K562 (cell line): ENCODE measurements at regions not wholly inside any gene's neighbourhood (a gene's known extent, or its start where the extent isn't known, plus 50 kb on each side); places are given as distances from the start of the nearest gene placed in this dataset.
A peak's percentile ranks its signal among the peaks of the same experiment; 100 is the strongest.

Experiments
- ATAC-seq: fragments of 200-7000 bp; cut with Tn5 transposase; 3 replicates; pipeline ENCODE4 v1.9.1; 2020; ENCODE audit warnings: moderate library complexity
- BruUV-seq: library from RNA; stranded (reverse); fragments of 400-500 nt; replicated peaks from 2 replicates; lab custom pipeline; 2021; lab: Mats Ljungman, UMichigan
- CTCF ChIA-PET: fragments of 300-600 bp; formaldehyde crosslinking; extraction: SDS; loops from one replicate; lab custom pipeline; 2021; ENCODE audit warnings: low intra/inter-chr PET ratio; lab: Yijun Ruan, JAX
- POLR2A ChIA-PET: fragments of 300-600, 350-650 bp; sonication (Branson Sonifier 250); formaldehyde crosslinking; extraction: SDS; loops from one replicate; lab custom pipeline; 2021; ENCODE audit warnings: antibody characterized with exemption, inconsistent platforms; lab: Yijun Ruan, JAX
- DNase-seq, 4 experiments: peaks; one replicate each; pipeline versions ENCODE4 v3.0.0 to v3.0.0-alpha.2; 2011 to 2018; ENCODE audit warnings: low spot score in 3 of 4, mixed read lengths in 3 of 4; ENCODE audit errors: extremely low read depth in 1 of 4
- FAIRE-seq: peaks from 2 replicates; lab custom pipeline; 2011; peaks lifted over from hg19 to GRCh38; lab: Jason Lieb, UNC
- H2AFZ ChIP-seq: 2 replicates; pipeline ENCODE4 v1.6.0; 2011; ENCODE audit warnings: low read depth, low read length, control low read depth, inconsistent platforms
- H3K27ac ChIP-seq: fragments of 200-600 bp; 3 replicates; pipeline ENCODE4 v1.8.0; 2011; ENCODE audit warnings: low read depth, mild to moderate bottlenecking, control low read depth, inconsistent platforms, low read length, moderate library complexity, mixed read lengths; ENCODE audit errors: extremely low read depth
- H3K27me3 ChIP-seq, 2 experiments: fragments of 300-600 bp in 1 of 2; 2 replicates in 1 of 2; 3 replicates in 1 of 2; pipeline versions ENCODE4 v1.6.0 to v1.8.0; 2011; ENCODE audit warnings: inconsistent platforms in 2 of 2, low read length in 2 of 2, mild to moderate bottlenecking in 1 of 2, mixed read lengths in 1 of 2, moderate library complexity in 1 of 2; ENCODE audit not compliant: control insufficient read depth in 2 of 2, insufficient read depth in 2 of 2
- H3K36me3 ChIP-seq: fragments of 300-600 bp; 3 replicates; pipeline ENCODE4 v1.8.0; 2011; ENCODE audit warnings: mild to moderate bottlenecking, low read length, inconsistent platforms; ENCODE audit not compliant: control insufficient read depth, insufficient read depth
- H3K4me1 ChIP-seq, 2 experiments: fragments of 200-600 bp in 1 of 2; replicated peaks in 1 of 2; 2 replicates in 1 of 2; 3 replicates in 1 of 2; pipeline versions ENCODE4 v1.5.1 to v1.8.0; 2011; ENCODE audit warnings: inconsistent platforms in 2 of 2, low read length in 2 of 2, mild to moderate bottlenecking in 1 of 2, mixed read lengths in 1 of 2, moderate library complexity in 1 of 2; ENCODE audit not compliant: control insufficient read depth in 2 of 2, insufficient read depth in 2 of 2
- H3K4me2 ChIP-seq: 2 replicates; pipeline ENCODE4 v1.6.1; 2011; ENCODE audit warnings: low read length, control low read depth, inconsistent platforms, mixed read lengths; ENCODE audit not compliant: insufficient read depth
- H3K4me3 ChIP-seq: fragments of 200-600 bp; sonication (generic), shearing (Covaris generic); 2 replicates; pipeline ENCODE4 v1.5.1; 2016; ENCODE audit warnings: control low read depth, inconsistent platforms
- H3K79me2 ChIP-seq: fragments of 200-600 bp; 3 replicates; pipeline ENCODE4 v1.8.0; 2011; ENCODE audit warnings: low read length, inconsistent platforms; ENCODE audit not compliant: control insufficient read depth, insufficient read depth
- H3K9ac ChIP-seq, 2 experiments: 2 replicates each; pipeline versions ENCODE4 v1.6.0 to v1.6.1; 2011; ENCODE audit warnings: low read depth in 2 of 2, low read length in 2 of 2, control low read depth in 1 of 2, inconsistent platforms in 1 of 2, mild to moderate bottlenecking in 1 of 2, mixed read lengths in 1 of 2; ENCODE audit not compliant: insufficient read depth in 1 of 2
- H3K9me1 ChIP-seq: one replicate; pipeline ENCODE4 v1.6.0; 2011; ENCODE audit warnings: inconsistent platforms, mild to moderate bottlenecking, low read length, moderate library complexity; ENCODE audit not compliant: control insufficient read depth, insufficient read depth
- H3K9me3 ChIP-seq: replicated peaks from 2 replicates; pipeline ENCODE4 v1.5.1; 2011; ENCODE audit warnings: low read depth, low read length, inconsistent platforms; ENCODE audit not compliant: control insufficient read depth, insufficient read depth
- H4K20me1 ChIP-seq: replicated peaks from 2 replicates; pipeline ENCODE4 v1.6.1; 2011; ENCODE audit warnings: low read length, inconsistent platforms, mixed read lengths; ENCODE audit not compliant: control insufficient read depth, insufficient read depth
- CREM ChIP-seq: IDR thresholded peaks from 2 replicates; pipeline ENCODE4 v1.6.1; 2014; ENCODE audit warnings: antibody characterized with exemption, low read depth
- EHMT2 ChIP-seq: fragments of 450-650 bp; IDR thresholded peaks from 2 replicates; pipeline ENCODE4 v1.6.1; 2018; ENCODE audit warnings: antibody characterized with exemption
- FOSL1 ChIP-seq: fragments of 200-800 bp; sonication (Bioruptor generic); conservative IDR thresholded peaks from 2 replicates; pipeline ENCODE4 v1.6.1; 2016; ENCODE audit warnings: missing genetic modification characterization, missing compliant biosample characterization
- JUND ChIP-seq, 2 experiments: IDR thresholded peaks; 2 replicates in 1 of 2; 3 replicates in 1 of 2; pipeline ENCODE4 v1.6.1; 2011; ENCODE audit warnings: borderline replicate concordance in 2 of 2, low read depth in 2 of 2, low read length in 2 of 2, improper control_type of control experiment in 1 of 2, missing biosample characterization in 1 of 2, missing genetic modification characterization in 1 of 2, missing genetic modification reagents in 1 of 2
- KLF13 ChIP-seq: fragments of 450-650 bp; IDR thresholded peaks from 2 replicates; pipeline ENCODE4 v1.6.1; 2016; ENCODE audit warnings: missing genetic modification characterization, low read depth, mild to moderate bottlenecking, missing compliant biosample characterization, moderate library complexity, borderline replicate concordance
- MAFG ChIP-seq: fragments of 450-650 bp; conservative IDR thresholded peaks from 2 replicates; pipeline ENCODE4 v1.6.1; 2016; ENCODE audit warnings: missing genetic modification characterization, missing compliant biosample characterization
- RBM15 ChIP-seq: fragments of 200-400 bp; formaldehyde crosslinking; IDR thresholded peaks from 2 replicates; pipeline ENCODE4 v1.6.1; 2018; ENCODE audit warnings: mild to moderate bottlenecking, low read length, moderate library complexity; ENCODE audit not compliant: insufficient read depth
- SOX6 ChIP-seq: fragments of 450-650 bp; IDR thresholded peaks from 2 replicates; pipeline ENCODE4 v1.6.1; 2014; ENCODE audit warnings: mild to moderate bottlenecking
- ZFPM2 ChIP-seq: fragments of 250-450 bp; sonication (Bioruptor Pico); IDR thresholded peaks from 2 replicates; pipeline ENCODE4 v1.5.1; 2022; ENCODE audit warnings: mild to moderate bottlenecking
- WGBS: fragments of 100-300 bp; shearing (Covaris generic); methylation state at CpG from one replicate; pipeline ENCODE4 v1.1.6; 2016; ENCODE audit warnings: low coverage, mixed read lengths; ENCODE audit not compliant: insufficient coverage; ENCODE audit errors: missing lambda C conversion rate; 5-methylcytosine and 5-hydroxymethylcytosine counted together
- in situ Hi-C: fragments of 300-500 bp; cut with MboI; formaldehyde crosslinking; loops from 4 replicates; pipeline ENCODE4 v1.15.0; 2018; ENCODE audit warnings: inconsistent platforms, mixed read lengths
- intact Hi-C: fragments of 100-400 bp; cut with micrococcal nuclease; formaldehyde crosslinking; loops from 2 replicates; pipeline ENCODE4 v1.14.2; 2022
- TF ChIP-seq, protein P1 (sequence below): IDR thresholded peaks from 2 replicates; pipeline ENCODE4 v1.6.1; 2011; ENCODE audit warnings: borderline replicate concordance, low read depth, mild to moderate bottlenecking, moderate library complexity, low read length; ENCODE audit not compliant: insufficient read depth, poor library complexity, severe bottlenecking
- TF ChIP-seq, protein P2 (sequence below): fragments of 250-450 bp; sonication (Bioruptor Pico); IDR thresholded peaks from 2 replicates; pipeline ENCODE4 v1.4.0; 2020
- TF ChIP-seq, protein P3 (sequence below): sonication (generic); formaldehyde crosslinking; IDR thresholded peaks from 2 replicates; pipeline ENCODE4 v1.8.1; 2023; ENCODE audit warnings: mild to moderate bottlenecking, missing genetic modification reagents

DNA sequence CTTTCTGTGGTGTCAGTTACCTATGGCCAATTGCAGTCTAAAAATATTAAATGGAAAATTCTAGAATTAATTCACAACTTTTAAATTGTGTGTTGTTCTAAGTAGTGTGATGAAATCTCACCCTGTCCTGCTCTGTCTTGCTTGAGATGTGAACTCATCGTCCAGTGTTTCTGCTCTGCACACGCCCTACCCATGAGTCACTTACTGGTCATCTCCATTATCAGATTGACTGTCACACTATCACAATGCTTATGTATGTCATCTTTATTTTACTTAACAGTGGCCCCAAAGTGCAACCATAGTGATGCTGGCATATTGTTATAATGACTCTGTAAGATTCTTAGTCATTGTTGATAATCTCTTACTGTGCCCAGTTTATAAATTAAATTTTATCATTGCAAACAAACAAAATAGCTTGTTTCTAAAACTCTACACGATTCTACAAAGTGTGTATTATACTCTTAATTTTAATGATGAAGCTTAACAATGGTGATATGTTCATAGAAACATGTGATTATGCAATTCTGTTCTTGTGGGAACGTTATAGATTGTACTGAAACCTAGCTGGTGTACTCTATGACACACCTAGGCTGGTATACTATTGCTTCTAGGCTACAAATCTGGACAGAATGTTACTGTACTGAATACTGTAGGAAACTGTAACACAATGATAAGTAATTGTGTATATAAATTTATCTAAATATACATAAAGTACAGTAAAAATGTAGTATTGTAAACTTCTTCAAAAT is 1086.8 kb upstream of the PIK3C3 start:
- H3K9me3 ChIP-seq = no peaks in the 10 kb centered on the region; the same call in 1 of the 2 replicates
- H2AFZ ChIP-seq = no peak overlapping the region
- BruUV-seq = no TSS peak
- ChIA-PET CTCF (no interaction called here), POLR2A (no interaction called here)
- DNase-seq (peak in 1 of 4 experiments; percentile 6), ATAC-seq (no peak), FAIRE-seq (no peak)
- no peaks in the 10 kb centered on the region for H3K9me1 ChIP-seq
- intact Hi-C loops = no loop called here
- H3K4me2 ChIP-seq = no peak overlapping the region
- 0% methylated on average over 4 of the region's 4 CpGs for WGBS
- in situ Hi-C loops = no loop called here
- H4K20me1 ChIP-seq = no peaks in the 10 kb centered on the region
- no peak overlapping the region for H3K27ac ChIP-seq
- no peak overlapping the region for H3K9ac ChIP-seq
- H3K27me3 ChIP-seq = no peaks in the 10 kb centered on the region
- H3K79me2 ChIP-seq = no peaks in the 10 kb centered on the region
- H3K4me3 ChIP-seq = no peak overlapping the region
- no peaks in the 10 kb centered on the region for H3K36me3 ChIP-seq
- H3K4me1 ChIP-seq = no peaks in the 10 kb centered on the region
- no peak for TF ChIP-seq RBM15
- peak; percentile 28; the same call in 1 of the 2 replicates for TF ChIP-seq JUND (IDR thresholded peaks at IDR 0.05; ENCODE audit: borderline replicate concordance, low read depth, low read length)
- TF ChIP-seq JUND (tag; IDR thresholded peaks at IDR 0.05; ENCODE audit: borderline replicate concordance, low read depth, low read length) = no peak
- TF ChIP-seq EHMT2 = no peak
- no peak for TF ChIP-seq KLF13 (tag)
- no peak for TF ChIP-seq MAFG
- TF ChIP-seq, protein P1, sequence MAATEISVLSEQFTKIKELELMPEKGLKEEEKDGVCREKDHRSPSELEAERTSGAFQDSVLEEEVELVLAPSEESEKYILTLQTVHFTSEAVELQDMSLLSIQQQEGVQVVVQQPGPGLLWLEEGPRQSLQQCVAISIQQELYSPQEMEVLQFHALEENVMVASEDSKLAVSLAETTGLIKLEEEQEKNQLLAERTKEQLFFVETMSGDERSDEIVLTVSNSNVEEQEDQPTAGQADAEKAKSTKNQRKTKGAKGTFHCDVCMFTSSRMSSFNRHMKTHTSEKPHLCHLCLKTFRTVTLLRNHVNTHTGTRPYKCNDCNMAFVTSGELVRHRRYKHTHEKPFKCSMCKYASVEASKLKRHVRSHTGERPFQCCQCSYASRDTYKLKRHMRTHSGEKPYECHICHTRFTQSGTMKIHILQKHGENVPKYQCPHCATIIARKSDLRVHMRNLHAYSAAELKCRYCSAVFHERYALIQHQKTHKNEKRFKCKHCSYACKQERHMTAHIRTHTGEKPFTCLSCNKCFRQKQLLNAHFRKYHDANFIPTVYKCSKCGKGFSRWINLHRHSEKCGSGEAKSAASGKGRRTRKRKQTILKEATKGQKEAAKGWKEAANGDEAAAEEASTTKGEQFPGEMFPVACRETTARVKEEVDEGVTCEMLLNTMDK = no peak
- TF ChIP-seq FOSL1 = peak; percentile 97
- TF ChIP-seq, protein P2, sequence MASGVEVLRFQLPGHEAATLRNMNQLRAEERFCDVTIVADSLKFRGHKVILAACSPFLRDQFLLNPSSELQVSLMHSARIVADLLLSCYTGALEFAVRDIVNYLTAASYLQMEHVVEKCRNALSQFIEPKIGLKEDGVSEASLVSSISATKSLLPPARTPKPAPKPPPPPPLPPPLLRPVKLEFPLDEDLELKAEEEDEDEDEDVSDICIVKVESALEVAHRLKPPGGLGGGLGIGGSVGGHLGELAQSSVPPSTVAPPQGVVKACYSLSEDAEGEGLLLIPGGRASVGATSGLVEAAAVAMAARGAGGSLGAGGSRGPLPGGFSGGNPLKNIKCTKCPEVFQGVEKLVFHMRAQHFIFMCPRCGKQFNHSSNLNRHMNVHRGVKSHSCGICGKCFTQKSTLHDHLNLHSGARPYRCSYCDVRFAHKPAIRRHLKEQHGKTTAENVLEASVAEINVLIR = no peak
- no peak for TF ChIP-seq ZFPM2 (CRISPR knock-in tag)
- TF ChIP-seq, protein P3, sequence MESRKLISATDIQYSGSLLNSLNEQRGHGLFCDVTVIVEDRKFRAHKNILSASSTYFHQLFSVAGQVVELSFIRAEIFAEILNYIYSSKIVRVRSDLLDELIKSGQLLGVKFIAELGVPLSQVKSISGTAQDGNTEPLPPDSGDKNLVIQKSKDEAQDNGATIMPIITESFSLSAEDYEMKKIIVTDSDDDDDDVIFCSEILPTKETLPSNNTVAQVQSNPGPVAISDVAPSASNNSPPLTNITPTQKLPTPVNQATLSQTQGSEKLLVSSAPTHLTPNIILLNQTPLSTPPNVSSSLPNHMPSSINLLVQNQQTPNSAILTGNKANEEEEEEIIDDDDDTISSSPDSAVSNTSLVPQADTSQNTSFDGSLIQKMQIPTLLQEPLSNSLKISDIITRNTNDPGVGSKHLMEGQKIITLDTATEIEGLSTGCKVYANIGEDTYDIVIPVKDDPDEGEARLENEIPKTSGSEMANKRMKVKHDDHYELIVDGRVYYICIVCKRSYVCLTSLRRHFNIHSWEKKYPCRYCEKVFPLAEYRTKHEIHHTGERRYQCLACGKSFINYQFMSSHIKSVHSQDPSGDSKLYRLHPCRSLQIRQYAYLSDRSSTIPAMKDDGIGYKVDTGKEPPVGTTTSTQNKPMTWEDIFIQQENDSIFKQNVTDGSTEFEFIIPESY (CRISPR knock-in tag) = no peak
- no peak for TF ChIP-seq CREM
- TF ChIP-seq SOX6 = 0 out of 2 replicates have a peak, but pooled peaks have one; percentile 9
